ENCODE measurements at regions not wholly inside any gene's neighbourhood (a gene's known extent, or its start where the extent isn't known, plus 50 kb on each side); places are given as distances from the start of the nearest gene placed in this dataset.

GRCh38 chr2:215702116-215702902, 266.4 kb upstream of the FN1 start:
- Histone ChIP-seq H3K9ac (ENCODE audit: low read depth in 1 of 2, low read length in 2 of 2) (no peak overlapping the region), H3K4me3 (ENCODE audit: low read depth in 1 of 3, low read length in 3 of 3) (no peak overlapping the region), H3K4me1 (ENCODE audit: control insufficient read depth in 4 of 4, insufficient read depth in 4 of 4, low read length in 3 of 4) (no peaks in the 10 kb centered on the region), H3K36me3 (ENCODE audit: control insufficient read depth in 4 of 4, insufficient read depth in 3 of 4, low read depth in 1 of 4, low read length in 3 of 4) (no peaks in the 10 kb centered on the region), H3K27ac (ENCODE audit: low read depth in 1 of 2, low read length in 2 of 2) (no peak overlapping the region), H3K27me3 (ENCODE audit: control insufficient read depth in 4 of 4, insufficient read depth in 4 of 4, low read length in 3 of 4) (no peaks in the 10 kb centered on the region), H3K9me3 (ENCODE audit: control insufficient read depth in 4 of 4, low read length in 3 of 4) (no peaks in the 10 kb centered on the region)
- no peak for DNase-seq (ENCODE audit: low spot score)
- WGBS = 83% methylated on average over 7 of the region's 7 CpGs
- TF ChIP-seq GABPA (IDR thresholded peaks at IDR 0.05 in 1 of 2, conservative IDR thresholded peaks at IDR 0.05 in 1 of 2) = no peak
- TF ChIP-seq HNF4G (IDR thresholded peaks at IDR 0.05) = no peak
- no peak for TF ChIP-seq HNF4A (conservative IDR thresholded peaks at IDR 0.05)
- TF ChIP-seq NR2F2 (IDR thresholded peaks at IDR 0.05) = no peak
- no peak for TF ChIP-seq ATF3 (IDR thresholded peaks at IDR 0.05)
- no peak for TF ChIP-seq RXRA (IDR thresholded peaks at IDR 0.05)
- TF ChIP-seq, protein P1, sequence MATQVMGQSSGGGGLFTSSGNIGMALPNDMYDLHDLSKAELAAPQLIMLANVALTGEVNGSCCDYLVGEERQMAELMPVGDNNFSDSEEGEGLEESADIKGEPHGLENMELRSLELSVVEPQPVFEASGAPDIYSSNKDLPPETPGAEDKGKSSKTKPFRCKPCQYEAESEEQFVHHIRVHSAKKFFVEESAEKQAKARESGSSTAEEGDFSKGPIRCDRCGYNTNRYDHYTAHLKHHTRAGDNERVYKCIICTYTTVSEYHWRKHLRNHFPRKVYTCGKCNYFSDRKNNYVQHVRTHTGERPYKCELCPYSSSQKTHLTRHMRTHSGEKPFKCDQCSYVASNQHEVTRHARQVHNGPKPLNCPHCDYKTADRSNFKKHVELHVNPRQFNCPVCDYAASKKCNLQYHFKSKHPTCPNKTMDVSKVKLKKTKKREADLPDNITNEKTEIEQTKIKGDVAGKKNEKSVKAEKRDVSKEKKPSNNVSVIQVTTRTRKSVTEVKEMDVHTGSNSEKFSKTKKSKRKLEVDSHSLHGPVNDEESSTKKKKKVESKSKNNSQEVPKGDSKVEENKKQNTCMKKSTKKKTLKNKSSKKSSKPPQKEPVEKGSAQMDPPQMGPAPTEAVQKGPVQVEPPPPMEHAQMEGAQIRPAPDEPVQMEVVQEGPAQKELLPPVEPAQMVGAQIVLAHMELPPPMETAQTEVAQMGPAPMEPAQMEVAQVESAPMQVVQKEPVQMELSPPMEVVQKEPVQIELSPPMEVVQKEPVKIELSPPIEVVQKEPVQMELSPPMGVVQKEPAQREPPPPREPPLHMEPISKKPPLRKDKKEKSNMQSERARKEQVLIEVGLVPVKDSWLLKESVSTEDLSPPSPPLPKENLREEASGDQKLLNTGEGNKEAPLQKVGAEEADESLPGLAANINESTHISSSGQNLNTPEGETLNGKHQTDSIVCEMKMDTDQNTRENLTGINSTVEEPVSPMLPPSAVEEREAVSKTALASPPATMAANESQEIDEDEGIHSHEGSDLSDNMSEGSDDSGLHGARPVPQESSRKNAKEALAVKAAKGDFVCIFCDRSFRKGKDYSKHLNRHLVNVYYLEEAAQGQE (IDR thresholded peaks at IDR 0.05) = no peak
- TF ChIP-seq SP1 (IDR thresholded peaks at IDR 0.05) = no peak
- no peak for TF ChIP-seq CTCF (IDR thresholded peaks at IDR 0.05; ENCODE audit: low read depth, low read length, missing input control)
- no peak for TF ChIP-seq TAF1 (conservative IDR thresholded peaks at IDR 0.05)
- TF ChIP-seq, protein P2, sequence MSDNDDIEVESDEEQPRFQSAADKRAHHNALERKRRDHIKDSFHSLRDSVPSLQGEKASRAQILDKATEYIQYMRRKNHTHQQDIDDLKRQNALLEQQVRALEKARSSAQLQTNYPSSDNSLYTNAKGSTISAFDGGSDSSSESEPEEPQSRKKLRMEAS (IDR thresholded peaks at IDR 0.05) = no peak
- TF ChIP-seq RAD21 (IDR thresholded peaks at IDR 0.05) = no peak

DNA sequence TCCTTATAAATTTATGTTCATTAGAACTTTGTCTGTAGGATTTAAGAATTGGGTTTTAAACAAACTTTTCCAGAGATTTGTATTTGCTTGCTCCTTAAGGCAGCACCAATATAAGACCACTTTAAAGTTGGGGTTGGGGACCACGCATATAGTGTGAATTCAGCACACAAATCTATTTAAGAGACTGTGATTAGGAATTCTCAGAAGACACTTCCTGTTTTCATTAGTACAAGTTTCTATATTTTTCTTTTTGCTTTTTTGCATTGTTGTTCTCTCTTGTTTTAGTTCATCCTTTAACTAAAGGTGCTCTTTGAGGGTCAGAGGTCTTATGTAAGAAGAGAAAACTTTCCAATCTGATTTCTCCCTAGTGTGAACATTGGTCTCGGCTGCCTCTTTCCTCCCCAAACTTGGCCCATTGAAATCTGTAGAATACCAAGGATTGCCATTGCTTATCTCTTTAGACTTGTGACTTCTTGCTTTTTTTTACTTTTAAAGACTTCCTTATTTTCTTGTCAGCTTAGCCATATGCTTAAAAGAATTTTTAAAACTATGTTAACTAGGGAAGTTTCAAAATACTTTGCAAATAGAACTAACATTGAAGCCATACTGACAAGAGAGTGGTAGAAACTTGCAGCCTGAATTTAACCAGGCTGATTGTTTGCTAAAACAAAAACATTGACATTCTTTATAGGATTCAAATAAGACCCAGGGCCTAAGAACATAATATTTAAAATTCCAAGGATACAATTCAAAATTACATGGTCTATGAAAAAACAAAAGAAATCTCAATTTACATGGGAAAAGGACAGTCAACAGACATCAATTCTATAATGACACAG, 264.1 kb upstream of the FN1 start:
- H3K4me1 ChIP-seq (ENCODE audit: control insufficient read depth in 4 of 4, insufficient read depth in 4 of 4, low read length in 3 of 4) = peaks cover 0 to 6% (median 0%) of the 10 kb centered on the region in 4 donors
- H3K27ac ChIP-seq (ENCODE audit: low read depth in 1 of 2, low read length in 2 of 2) = no peak overlapping the region
- H3K9ac ChIP-seq (ENCODE audit: low read depth in 1 of 2, low read length in 2 of 2) = no peak overlapping the region
- no peaks in the 10 kb centered on the region for H3K36me3 ChIP-seq (ENCODE audit: control insufficient read depth in 4 of 4, insufficient read depth in 3 of 4, low read depth in 1 of 4, low read length in 3 of 4)
- DNase-seq (ENCODE audit: low spot score) = no peak
- no peaks in the 10 kb centered on the region for H3K9me3 ChIP-seq (ENCODE audit: control insufficient read depth in 4 of 4, low read length in 3 of 4)
- TF ChIP-seq, protein P2 (IDR thresholded peaks at IDR 0.05) = no peak
- no peak for TF ChIP-seq FOXA1 (IDR thresholded peaks at IDR 0.05)
- no peak for TF ChIP-seq SP1 (IDR thresholded peaks at IDR 0.05)
- TF ChIP-seq, protein P1 (IDR thresholded peaks at IDR 0.05) = no peak
- TF ChIP-seq TAF1 (conservative IDR thresholded peaks at IDR 0.05) = no peak
- TF ChIP-seq FOXA2 (IDR thresholded peaks at IDR 0.05) = no peak
- TF ChIP-seq RAD21 (IDR thresholded peaks at IDR 0.05) = no peak
- no peak for TF ChIP-seq CTCF (IDR thresholded peaks at IDR 0.05; ENCODE audit: low read depth, low read length, missing input control)
- WGBS = 79% methylated on average over 2 of the region's 2 CpGs
- H3K27me3 ChIP-seq (ENCODE audit: control insufficient read depth in 4 of 4, insufficient read depth in 4 of 4, low read length in 3 of 4) = no peaks in the 10 kb centered on the region
- no peak overlapping the region for H3K4me3 ChIP-seq (ENCODE audit: low read depth in 1 of 3, low read length in 3 of 3)

Measured in liver (tissue), 8 donors.